MM.1S (cell line): ENCODE measurements at regions not wholly inside any gene's neighbourhood (a gene's known extent, or its start where the extent isn't known, plus 50 kb on each side); places are given as distances from the start of the nearest gene placed in this dataset.

Experiments
- CTCF ChIP-seq: fragments of 300-600 bp; sonication (generic); IDR thresholded peaks from 2 replicates; pipeline ENCODE4 v1.5.1; 2016; ENCODE audit warnings: antibody characterized with exemption, low read length, mixed read lengths
- EZH2 ChIP-seq: fragments of 300-600 bp; sonication (generic); optimal IDR thresholded peaks from 2 replicates; pipeline ENCODE3; 2017; ENCODE audit warnings: low read depth, mild to moderate bottlenecking, antibody characterized with exemption, low read length, mixed read lengths
- EZH2phosphoT487 ChIP-seq: fragments of 300-600 bp; sonication (generic); IDR thresholded peaks from 2 replicates; pipeline ENCODE4 v1.6.1; 2018; ENCODE audit warnings: antibody characterized with exemption, low read length

DNA sequence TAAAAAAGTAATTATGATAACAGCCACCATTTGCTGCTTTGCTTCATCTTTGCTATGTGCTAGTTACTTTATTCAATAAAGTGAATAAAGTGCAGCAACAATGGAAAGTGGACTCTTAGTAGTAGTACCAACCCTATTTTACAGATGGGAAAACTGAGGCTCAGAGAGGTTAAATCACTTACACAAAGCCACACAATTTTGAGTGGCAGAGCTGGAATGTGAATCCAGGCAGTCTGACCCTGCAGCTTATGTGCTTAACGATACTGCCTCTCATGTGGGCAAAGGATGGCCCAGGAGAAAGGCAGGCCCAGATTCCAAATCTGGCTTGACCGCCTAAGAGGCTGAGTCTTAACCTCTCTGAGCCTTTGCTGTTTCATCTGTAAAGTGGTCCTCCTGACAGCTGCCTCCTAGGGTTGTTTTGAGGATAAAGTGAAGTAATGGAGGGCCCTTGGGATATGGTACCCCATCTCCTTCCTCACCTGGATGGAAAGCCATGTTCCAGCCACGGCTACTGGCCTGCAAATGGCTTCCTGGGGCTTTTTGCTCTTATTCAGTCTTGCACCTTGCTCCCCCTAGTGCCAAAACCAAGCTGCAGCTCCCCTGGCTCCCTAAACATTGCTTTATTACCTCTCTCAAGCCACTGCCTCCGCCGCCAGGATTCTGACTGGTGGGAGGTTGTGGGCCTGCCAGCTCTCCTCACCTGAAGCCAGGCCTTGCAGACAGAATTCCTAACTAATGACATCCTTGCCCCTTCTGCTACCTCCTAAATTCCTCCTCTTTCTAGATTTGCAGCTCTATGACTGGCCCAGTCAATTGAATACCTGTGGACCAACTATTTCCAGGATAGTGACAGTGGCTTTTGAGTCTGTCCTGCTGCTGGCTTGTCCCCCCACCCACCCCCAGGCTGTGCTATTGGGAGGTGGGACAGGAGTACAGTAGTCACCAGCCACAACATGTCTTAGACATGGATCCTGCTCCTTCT is 283.3 kb upstream of the PWP1 start:
- TF ChIP-seq CTCF (peak; percentile 65), EZH2 (no peak), EZH2phosphoT487 (no peak)
